GM12878 (cell line): ENCODE measurements at regions not wholly inside any gene's neighbourhood (a gene's known extent, or its start where the extent isn't known, plus 50 kb on each side); places are given as distances from the start of the nearest gene placed in this dataset.

ENCODE experiments used
- ATAC-seq: fragments of 200-7000 bp; cut with Tn5 transposase; 3 replicates; pipeline ENCODE4 v1.9.1; 2020; ENCODE audit warnings: mild to moderate bottlenecking, moderate library complexity
- BruUV-seq: library from RNA; stranded (reverse); fragments of 400-500 nt; replicated peaks from 2 replicates; lab custom pipeline; 2021; lab: Mats Ljungman, UMichigan
- CTCF ChIA-PET: fragments of 300-600 bp; sonication (Branson Sonifier 250); formaldehyde crosslinking; extraction: SDS; loops from one replicate; lab custom pipeline; 2021; ENCODE audit warnings: inconsistent platforms; lab: Yijun Ruan, JAX
- POLR2A ChIA-PET: fragments of 350-600 bp; formaldehyde crosslinking; extraction: SDS; loops from one replicate; lab custom pipeline; 2021; ENCODE audit warnings: inconsistent platforms; lab: Charles Lee
- RAD21 ChIA-PET: fragments of 300-600 bp; sonication (Branson Sonifier 250); formaldehyde crosslinking; loops from one replicate; lab custom pipeline; 2023; ENCODE audit warnings: antibody characterized with exemption; ENCODE audit not compliant: unreplicated experiment; lab: Charles Lee
- SMC1A ChIA-PET: fragments of 300-600 bp; sonication (Branson Sonifier 250); formaldehyde crosslinking; loops from one replicate; lab custom pipeline; 2023; ENCODE audit not compliant: unreplicated experiment, uncharacterized antibody; lab: Charles Lee
- DNase-seq: peaks from one replicate; pipeline ENCODE4 v3.0.0-alpha.2; 2011; ENCODE audit warnings: low read depth, low spot score
- FAIRE-seq: peaks from 3 replicates; lab custom pipeline; 2011; peaks lifted over from hg19 to GRCh38; lab: Jason Lieb, UNC
- H2AFZ ChIP-seq: 2 replicates; pipeline ENCODE4 v1.6.0; 2011; ENCODE audit warnings: low read depth, low read length, control low read depth; ENCODE audit not compliant: control insufficient read depth
- H3K27ac ChIP-seq: 2 replicates; pipeline ENCODE4 v1.5.1; 2011; ENCODE audit warnings: control low read depth; ENCODE audit not compliant: control insufficient read depth, insufficient read depth
- H3K27me3 ChIP-seq, 2 experiments: replicated peaks in 1 of 2; 2 replicates each; pipeline versions ENCODE4 v1.6.0 to v1.6.1; 2011; ENCODE audit warnings: low read length in 1 of 2; ENCODE audit not compliant: control insufficient read depth in 2 of 2, insufficient read depth in 2 of 2
- H3K36me3 ChIP-seq, 2 experiments: 2 replicates each; pipeline ENCODE4 v1.5.1; 2011; ENCODE audit warnings: low read length in 1 of 2; ENCODE audit not compliant: control insufficient read depth in 2 of 2, insufficient read depth in 2 of 2
- H3K4me1 ChIP-seq: 2 replicates; pipeline ENCODE4 v1.6.1; 2011; ENCODE audit warnings: mild to moderate bottlenecking, low read length, moderate library complexity, mixed read lengths; ENCODE audit not compliant: control insufficient read depth, insufficient read depth
- H3K4me2 ChIP-seq: 2 replicates; pipeline ENCODE4 v1.6.0; 2011; ENCODE audit warnings: control low read depth; ENCODE audit not compliant: control insufficient read depth, insufficient read depth
- H3K4me3 ChIP-seq: fragments of 200-600 bp; sonication (generic); 2 replicates; pipeline ENCODE4 v1.5.1; 2016
- H3K79me2 ChIP-seq: 2 replicates; pipeline ENCODE4 v1.6.0; 2011; ENCODE audit warnings: low read length; ENCODE audit not compliant: control insufficient read depth, insufficient read depth
- H3K9ac ChIP-seq: 2 replicates; pipeline ENCODE4 v1.8.0; 2011; ENCODE audit warnings: low read length, control low read depth, mixed read lengths; ENCODE audit not compliant: control insufficient read depth, insufficient read depth
- H3K9me3 ChIP-seq: replicated peaks from 3 replicates; pipeline ENCODE4 v1.5.1; 2011; ENCODE audit warnings: mild to moderate bottlenecking, low read length; ENCODE audit not compliant: control insufficient read depth, insufficient read depth
- H4K20me1 ChIP-seq: 2 replicates; pipeline ENCODE4 v1.6.0; 2011; ENCODE audit not compliant: control insufficient read depth, insufficient read depth
- ASH2L ChIP-seq: fragments of 300-600, 200-600 bp; sonication (generic); IDR thresholded peaks from 2 replicates; pipeline ENCODE4 v1.6.1; 2017; ENCODE audit warnings: low read depth, mild to moderate bottlenecking, borderline replicate concordance
- BCL11A ChIP-seq: IDR thresholded peaks from 2 replicates; pipeline ENCODE4 v1.6.1; 2011; ENCODE audit warnings: low read depth, low read length
- CBX3 ChIP-seq: fragments of 200-600 bp; sonication (generic); IDR thresholded peaks from 2 replicates; pipeline ENCODE4 v1.6.1; 2016; ENCODE audit warnings: low read depth, borderline replicate concordance
- CBX5 ChIP-seq: sonication (generic); IDR thresholded peaks from 2 replicates; pipeline ENCODE4 v1.6.1; 2016; ENCODE audit warnings: low read depth, moderate library complexity, mild to moderate bottlenecking, inconsistent platforms
- RAD21 ChIP-seq: IDR thresholded peaks from 2 replicates; pipeline ENCODE4 v1.6.1; 2011; ENCODE audit warnings: mild to moderate bottlenecking, low read depth, low read length, moderate library complexity; ENCODE audit not compliant: insufficient read depth
- RBBP5 ChIP-seq: fragments of 200-600 bp; sonication (generic); conservative IDR thresholded peaks from 2 replicates; pipeline ENCODE4 v1.6.1; 2016
- RFX5 ChIP-seq: IDR thresholded peaks from 2 replicates; pipeline ENCODE4 v1.6.1; 2011; ENCODE audit warnings: low read depth, low read length, improper control_type of control experiment
- SMARCA5 ChIP-seq: fragments of 450-650 bp; IDR thresholded peaks from 2 replicates; pipeline ENCODE4 v1.6.1; 2017; ENCODE audit warnings: mild to moderate bottlenecking
- SREBF1 ChIP-seq: IDR thresholded peaks from 2 replicates; pipeline ENCODE4 v1.6.1; 2012; ENCODE audit warnings: mild to moderate bottlenecking, low read length
- STAT1 ChIP-seq: fragments of 450-650 bp; conservative IDR thresholded peaks from 2 replicates; pipeline ENCODE4 v1.6.1; 2014; ENCODE audit warnings: antibody characterized with exemption, mild to moderate bottlenecking
- SUPT20H ChIP-seq: IDR thresholded peaks from 2 replicates; pipeline ENCODE4 v1.6.1; 2011; ENCODE audit warnings: low read depth, mild to moderate bottlenecking, low read length, moderate library complexity, borderline replicate concordance; ENCODE audit not compliant: control insufficient read depth
- TCF12 ChIP-seq: IDR thresholded peaks from 2 replicates; pipeline ENCODE4 v1.6.1; 2011; ENCODE audit warnings: low read depth, mild to moderate bottlenecking, low read length
- TCF3 ChIP-seq: IDR thresholded peaks from 2 replicates; pipeline ENCODE4 v1.6.1; 2012; ENCODE audit warnings: low read depth, mild to moderate bottlenecking, low read length, borderline replicate concordance; ENCODE audit not compliant: insufficient read depth
- WGBS: methylation state at CpG from one replicate; pipeline ENCODE4 v1.1.6; 2016; ENCODE audit warnings: low lambda C conversion rate; ENCODE audit not compliant: insufficient replicate concordance, insufficient coverage; ENCODE audit errors: missing lambda C conversion rate; 5-methylcytosine and 5-hydroxymethylcytosine counted together
- in situ Hi-C: fragments of 300-500 bp; cut with MboI; formaldehyde crosslinking; loops from 9 replicates; pipeline ENCODE4 v1.14.3; 2018; ENCODE audit warnings: mixed read lengths
- intact Hi-C: fragments of 100-400 bp; cut with micrococcal nuclease; formaldehyde crosslinking; loops from one replicate; pipeline ENCODE4 v1.14.2; 2022; ENCODE audit not compliant: unreplicated experiment
- TF ChIP-seq, protein P1 (sequence below): IDR thresholded peaks from 2 replicates; pipeline ENCODE4 v1.6.1; 2011; ENCODE audit warnings: low read depth, low read length, improper control_type of control experiment, borderline replicate concordance
- TF ChIP-seq, protein P2 (sequence below): IDR thresholded peaks from 2 replicates; pipeline ENCODE4 v1.6.1; 2012; ENCODE audit warnings: low read depth, low read length, improper control_type of control experiment

DNA sequence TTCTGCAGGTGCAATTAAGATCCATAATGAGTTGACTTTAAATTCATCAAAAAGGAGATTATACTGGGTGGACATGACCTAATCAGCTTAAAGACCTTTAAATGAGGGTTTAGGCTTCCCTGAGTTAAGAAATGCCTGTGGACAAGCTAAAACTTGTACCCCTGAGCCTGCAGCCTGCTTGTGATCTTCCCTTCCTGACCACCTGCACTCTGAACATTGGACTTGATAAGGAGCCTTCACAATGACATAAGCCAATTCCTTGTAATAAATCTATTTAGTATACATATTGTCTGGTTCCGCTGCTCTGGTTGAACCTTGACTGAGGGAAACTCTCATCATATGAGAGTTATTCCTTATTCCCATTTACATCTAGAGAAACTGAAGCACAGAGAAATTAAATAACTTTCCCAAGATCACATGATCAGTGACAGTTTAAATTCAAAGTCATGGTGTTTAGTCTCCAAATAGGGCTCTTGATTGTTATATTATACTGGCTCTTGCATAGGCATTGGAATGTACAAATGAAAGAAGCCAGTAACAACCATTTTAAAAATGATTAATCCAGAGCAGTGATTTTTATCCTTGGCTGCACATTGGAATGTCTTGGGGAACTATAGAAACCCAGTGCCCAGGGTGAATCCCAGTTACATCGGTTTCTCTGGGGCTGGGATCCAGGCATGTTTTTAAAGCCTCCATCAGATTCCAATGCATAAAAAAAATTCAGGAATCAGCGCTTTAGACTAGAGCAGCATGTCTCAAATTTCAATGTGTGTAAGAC, 136.1 kb downstream of the MSL3 start:
- H4K20me1 ChIP-seq, result no peaks in the 10 kb centered on the region
- H2AFZ ChIP-seq, result no peak overlapping the region
- no peaks in the 10 kb centered on the region for H3K4me1 ChIP-seq
- no TSS peak for BruUV-seq
- no peak for DNase-seq
- ChIA-PET SMC1A (no interaction called here), RAD21 (no interaction called here), POLR2A (no interaction called here), CTCF (no interaction called here)
- H3K9ac ChIP-seq, result no peak overlapping the region
- intact Hi-C loops, result no loop called here
- no peak for ATAC-seq
- H3K79me2 ChIP-seq, result no peaks in the 10 kb centered on the region
- FAIRE-seq, result no peak
- H3K27ac ChIP-seq, result no peak overlapping the region
- H3K9me3 ChIP-seq, result no peaks in the 10 kb centered on the region
- no peak for TF ChIP-seq TCF3
- no peak for TF ChIP-seq SREBF1
- TF ChIP-seq CBX5, result no peak
- TF ChIP-seq RAD21, result no peak
- TF ChIP-seq, protein P1, sequence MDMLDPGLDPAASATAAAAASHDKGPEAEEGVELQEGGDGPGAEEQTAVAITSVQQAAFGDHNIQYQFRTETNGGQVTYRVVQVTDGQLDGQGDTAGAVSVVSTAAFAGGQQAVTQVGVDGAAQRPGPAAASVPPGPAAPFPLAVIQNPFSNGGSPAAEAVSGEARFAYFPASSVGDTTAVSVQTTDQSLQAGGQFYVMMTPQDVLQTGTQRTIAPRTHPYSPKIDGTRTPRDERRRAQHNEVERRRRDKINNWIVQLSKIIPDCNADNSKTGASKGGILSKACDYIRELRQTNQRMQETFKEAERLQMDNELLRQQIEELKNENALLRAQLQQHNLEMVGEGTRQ, result no peak
- H3K27me3 ChIP-seq, result no peaks in the 10 kb centered on the region
- H3K36me3 ChIP-seq, result no peaks in the 10 kb centered on the region
- in situ Hi-C loops, result no loop called here
- 36% methylated on average over 3 of the region's 3 CpGs for WGBS
- no peak overlapping the region for H3K4me3 ChIP-seq
- H3K4me2 ChIP-seq, result no peak overlapping the region

DNA sequence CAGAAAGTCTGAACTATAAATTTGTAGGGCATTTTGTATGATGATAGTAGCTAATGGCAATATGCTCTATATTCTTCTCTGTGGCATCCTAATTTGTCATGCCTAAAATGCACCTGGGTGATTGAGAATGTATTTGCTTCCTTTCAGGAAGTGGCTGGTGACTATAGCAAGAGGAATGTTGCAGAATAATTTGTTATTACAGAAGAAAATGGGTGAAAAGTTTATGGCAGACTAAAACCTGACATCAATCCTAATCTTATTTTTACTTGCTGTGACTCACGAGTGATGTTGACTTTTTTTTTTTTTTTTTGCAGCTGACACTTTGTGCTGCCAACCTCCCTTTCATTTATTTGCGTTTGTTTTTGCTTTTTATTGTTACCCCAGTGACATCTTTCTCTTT, 141.1 kb downstream of the MSL3 start:
- intact Hi-C loops, result no loop called here
- ChIA-PET SMC1A (no interaction called here), RAD21 (no interaction called here), CTCF (interaction anchor here (1.1 kb wide), 1 partner anchor 82 kb away, joined by 3 read pairs; no protein-coding TSS in a partner anchor), POLR2A (interaction anchor here (0.6 kb wide), 1 partner anchor 1804 kb away, joined by 3 read pairs; no protein-coding TSS in a partner anchor)
- no peak for ATAC-seq
- Histone ChIP-seq H3K36me3 (no peaks in the 10 kb centered on the region), H3K27ac (no peak overlapping the region), H3K4me1 (no peaks in the 10 kb centered on the region), H3K9me3 (no peaks in the 10 kb centered on the region), H3K4me2 (no peak overlapping the region), H3K4me3 (no peak overlapping the region), H3K9ac (no peak overlapping the region), H2AFZ (no peak overlapping the region), H3K27me3 (no peaks in the 10 kb centered on the region), H4K20me1 (no peaks in the 10 kb centered on the region), H3K79me2 (no peaks in the 10 kb centered on the region)
- no peak for FAIRE-seq
- WGBS, result 0% methylated on average over 2 of the region's 2 CpGs
- DNase-seq, result no peak
- no TSS peak for BruUV-seq
- in situ Hi-C loops, result no loop called here
- TF ChIP-seq BCL11A (no peak), CBX3 (no peak), ASH2L (no peak), SUPT20H (no peak), STAT1 (no peak), RFX5 (no peak), TCF12 (no peak), SMARCA5 (no peak), RBBP5 (no peak)
- TF ChIP-seq, protein P1, result no peak
- TF ChIP-seq, protein P2, sequence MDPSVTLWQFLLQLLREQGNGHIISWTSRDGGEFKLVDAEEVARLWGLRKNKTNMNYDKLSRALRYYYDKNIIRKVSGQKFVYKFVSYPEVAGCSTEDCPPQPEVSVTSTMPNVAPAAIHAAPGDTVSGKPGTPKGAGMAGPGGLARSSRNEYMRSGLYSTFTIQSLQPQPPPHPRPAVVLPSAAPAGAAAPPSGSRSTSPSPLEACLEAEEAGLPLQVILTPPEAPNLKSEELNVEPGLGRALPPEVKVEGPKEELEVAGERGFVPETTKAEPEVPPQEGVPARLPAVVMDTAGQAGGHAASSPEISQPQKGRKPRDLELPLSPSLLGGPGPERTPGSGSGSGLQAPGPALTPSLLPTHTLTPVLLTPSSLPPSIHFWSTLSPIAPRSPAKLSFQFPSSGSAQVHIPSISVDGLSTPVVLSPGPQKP, result no peak
